WTC11 (cell line): ENCODE measurements at regions not wholly inside any gene's neighbourhood (a gene's known extent, or its start where the extent isn't known, plus 50 kb on each side); places are given as distances from the start of the nearest gene placed in this dataset.

Experiments used
- ATAC-seq: fragments of 200-7000 bp; cut with Tn5 transposase; 2 replicates; pipeline ENCODE4 v1.10.0; 2021; ENCODE audit warnings: mild to moderate bottlenecking, moderate library complexity
- CTCF ChIA-PET: fragments of 300-600 bp; sonication (Branson Sonifier 250); formaldehyde crosslinking; loops from one replicate; lab custom pipeline; 2021; ENCODE audit warnings: antibody characterized with exemption; lab: Charles Lee
- POLR2A ChIA-PET: fragments of 350-600 bp; sonication (Branson Sonifier 250); formaldehyde crosslinking; loops from one replicate; lab custom pipeline; 2021; ENCODE audit warnings: antibody characterized with exemption; lab: Charles Lee
- DNase-seq: peaks from one replicate; pipeline ENCODE4 v3.0.0; 2021; ENCODE audit warnings: low spot score
- H3K27ac Mint-ChIP-seq: 2 replicates; pipeline ENCODE4 v1.8.0; 2021; ENCODE audit warnings: mixed read lengths
- H3K27me3 Mint-ChIP-seq: 2 replicates; pipeline ENCODE4 v1.8.0; 2021; ENCODE audit warnings: low read depth, mild to moderate bottlenecking, moderate library complexity, mixed read lengths
- H3K36me3 Mint-ChIP-seq: 2 replicates; pipeline ENCODE4 v1.8.0; 2021; ENCODE audit warnings: mixed read lengths
- H3K4me1 Mint-ChIP-seq: 2 replicates; pipeline ENCODE4 v1.8.0; 2022; ENCODE audit warnings: mixed read lengths
- H3K4me3 Mint-ChIP-seq: 2 replicates; pipeline ENCODE4 v1.8.0; 2021; ENCODE audit warnings: mild to moderate bottlenecking, moderate library complexity, mixed read lengths
- H3K9me3 Mint-ChIP-seq: 2 replicates; pipeline ENCODE4 v1.8.0; 2021; ENCODE audit warnings: mixed read lengths
- ATF1 ChIP-seq: sonication (generic); formaldehyde crosslinking; IDR thresholded peaks from 2 replicates; pipeline ENCODE4 v1.8.1; 2023; ENCODE audit warnings: mild to moderate bottlenecking, moderate library complexity, missing genetic modification reagents
- CREB1 ChIP-seq: sonication (generic); formaldehyde crosslinking; IDR thresholded peaks from 2 replicates; pipeline ENCODE4 v1.8.0; 2023; ENCODE audit warnings: mild to moderate bottlenecking, missing genetic modification reagents
- CTCF ChIP-seq: fragments of 200-600 bp; IDR thresholded peaks from 2 replicates; pipeline ENCODE4 v1.8.0; 2022; ENCODE audit warnings: antibody characterized with exemption
- ELF4 ChIP-seq: sonication (generic); formaldehyde crosslinking; IDR thresholded peaks from 2 replicates; pipeline ENCODE4 v1.8.1; 2022; ENCODE audit warnings: low read depth, mild to moderate bottlenecking, moderate library complexity, missing genetic modification reagents
- KAT7 ChIP-seq: sonication (generic); formaldehyde crosslinking; IDR thresholded peaks from 2 replicates; pipeline ENCODE4 v1.8.1; 2023; ENCODE audit warnings: missing genetic modification reagents, mild to moderate bottlenecking, borderline replicate concordance
- NFE2L1 ChIP-seq: sonication (generic); formaldehyde crosslinking; IDR thresholded peaks from 2 replicates; pipeline ENCODE4 v1.8.1; 2023; ENCODE audit warnings: missing genetic modification reagents
- NR1H2 ChIP-seq: sonication (generic); formaldehyde crosslinking; IDR thresholded peaks from 2 replicates; pipeline ENCODE4 v1.9.0; 2021; ENCODE audit warnings: mild to moderate bottlenecking, moderate library complexity, missing genetic modification reagents
- NR3C1 ChIP-seq: sonication (generic); formaldehyde crosslinking; conservative IDR thresholded peaks from 2 replicates; pipeline ENCODE4 v1.8.1; 2023; ENCODE audit warnings: low read depth, mild to moderate bottlenecking, missing genetic modification reagents
- PREB ChIP-seq: sonication (generic); formaldehyde crosslinking; IDR thresholded peaks from 2 replicates; pipeline ENCODE4 v1.8.1; 2022; ENCODE audit warnings: mild to moderate bottlenecking, missing genetic modification reagents, moderate library complexity, borderline replicate concordance
- SOX15 ChIP-seq: fragments of 250-450 bp; sonication (Bioruptor Pico); IDR thresholded peaks from 2 replicates; pipeline ENCODE4 v1.9.0; 2021; ENCODE audit warnings: mild to moderate bottlenecking
- TEAD1 ChIP-seq: sonication (generic); formaldehyde crosslinking; IDR thresholded peaks from 2 replicates; pipeline ENCODE4 v1.8.0; 2022; ENCODE audit warnings: mild to moderate bottlenecking, missing genetic modification reagents
- TEAD4 ChIP-seq: sonication (generic); formaldehyde crosslinking; IDR thresholded peaks from 2 replicates; pipeline ENCODE4 v1.8.0; 2022; ENCODE audit warnings: mild to moderate bottlenecking, missing genetic modification reagents
- ZNF121 ChIP-seq: sonication (generic); formaldehyde crosslinking; IDR thresholded peaks from 2 replicates; pipeline ENCODE4 v1.8.0; 2023; ENCODE audit warnings: missing genetic modification reagents
- ZNF232 ChIP-seq: sonication (generic); formaldehyde crosslinking; IDR thresholded peaks from 2 replicates; pipeline ENCODE4 v1.8.0; 2022; ENCODE audit warnings: mild to moderate bottlenecking, missing genetic modification reagents
- TF ChIP-seq, protein P1 (sequence below): sonication (generic); formaldehyde crosslinking; IDR thresholded peaks from 2 replicates; pipeline ENCODE4 v1.8.0; 2022; ENCODE audit warnings: mild to moderate bottlenecking, missing genetic modification reagents
- TF ChIP-seq, protein P2 (sequence below): fragments of 250-450 bp; sonication (Bioruptor Pico); IDR thresholded peaks from 2 replicates; pipeline ENCODE4 v1.8.0; 2021; ENCODE audit warnings: mild to moderate bottlenecking
- TF ChIP-seq, protein P3 (sequence below): sonication (generic); formaldehyde crosslinking; IDR thresholded peaks from 2 replicates; pipeline ENCODE4 v1.8.0; 2023; ENCODE audit warnings: missing genetic modification reagents, mild to moderate bottlenecking, borderline replicate concordance
- TF ChIP-seq, protein P4 (sequence below): fragments of 250-450 bp; sonication (Bioruptor Pico); IDR thresholded peaks from 2 replicates; pipeline ENCODE4 v1.9.0; 2021; ENCODE audit warnings: mild to moderate bottlenecking

DNA sequence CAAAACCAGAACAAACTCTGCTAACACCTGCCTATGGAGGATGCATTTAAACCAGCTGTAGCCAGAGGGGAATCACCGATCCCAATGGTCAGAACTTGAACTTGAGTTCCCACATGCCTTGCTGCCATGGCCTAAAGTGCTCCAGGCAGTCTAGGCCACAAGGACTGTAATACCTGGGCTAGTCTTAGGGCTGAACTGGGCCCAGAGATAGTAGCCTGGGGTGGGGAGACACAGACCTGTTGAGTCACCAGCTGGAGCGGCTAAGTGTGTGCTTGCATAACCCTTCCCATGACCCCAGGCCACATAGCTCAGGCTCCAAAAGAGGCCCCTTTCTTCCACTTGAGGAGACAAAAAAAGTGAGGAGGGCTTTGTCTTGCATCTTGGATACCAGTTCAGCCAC is 515.0 kb upstream of the DDX18 start:
- no peak overlapping the region for H3K4me3 Mint-ChIP-seq
- H3K27ac Mint-ChIP-seq, result no peak overlapping the region
- ChIA-PET POLR2A (no interaction called here), CTCF (no interaction called here)
- ATAC-seq (no peak), DNase-seq (no peak)
- no peaks in the 10 kb centered on the region for H3K4me1 Mint-ChIP-seq
- no peaks in the 10 kb centered on the region for H3K36me3 Mint-ChIP-seq
- peaks cover 83% of the 10 kb centered on the region for H3K27me3 Mint-ChIP-seq
- no peak for TF ChIP-seq ZNF121 (CRISPR knock-in tag)
- H3K9me3 Mint-ChIP-seq, result peaks cover 9% of the 10 kb centered on the region

DNA sequence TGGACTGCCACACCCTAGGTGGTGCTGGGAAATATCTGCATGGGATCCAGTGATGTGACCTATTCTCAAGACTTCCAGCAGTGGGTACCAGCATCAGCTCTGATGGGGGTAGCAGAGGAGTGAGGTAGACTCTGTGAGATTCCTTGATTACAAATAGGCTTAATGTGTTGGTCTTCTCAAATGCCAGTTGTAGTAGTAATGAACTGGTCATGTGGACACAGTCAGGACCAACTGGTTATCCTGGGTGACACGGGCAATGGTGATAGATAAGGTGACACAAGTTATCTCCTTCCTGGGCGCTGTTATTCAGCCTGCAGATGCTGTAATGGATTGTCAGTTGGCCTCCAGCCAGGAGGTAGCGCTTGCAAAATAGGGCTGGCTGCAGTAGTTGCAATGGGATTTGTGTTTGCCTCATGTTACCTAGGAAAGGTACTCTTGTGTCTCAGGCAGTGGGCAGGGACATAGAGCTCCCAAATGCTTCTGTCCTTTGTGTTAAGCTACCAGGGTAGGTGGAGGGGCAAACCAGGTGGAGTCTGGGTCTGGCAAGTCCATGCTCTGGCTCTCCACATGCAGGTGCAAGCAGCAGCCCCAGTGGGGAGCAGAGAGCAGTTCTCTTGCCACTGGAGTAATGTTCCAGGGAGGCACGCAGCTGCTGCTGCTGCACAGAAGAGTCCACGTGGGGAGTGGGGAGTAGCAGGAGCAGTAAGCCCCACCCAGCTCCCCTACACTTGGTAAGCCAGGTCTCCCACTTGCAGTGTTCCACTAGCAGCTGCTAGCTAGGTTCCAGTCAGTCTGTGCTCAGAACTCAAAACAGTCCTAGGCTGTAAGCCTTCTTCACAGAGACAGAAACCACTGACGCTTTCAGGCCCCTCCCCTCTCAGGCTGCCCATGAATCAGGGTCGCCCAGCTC is 505.4 kb upstream of the DDX18 start:
- no peak overlapping the region for H3K27ac Mint-ChIP-seq
- ATAC-seq, result no peak; the same call in 1 of the 2 replicates
- H3K4me1 Mint-ChIP-seq, result peaks cover 4% of the 10 kb centered on the region; the same call in 1 of the 2 replicates
- H3K4me3 Mint-ChIP-seq, result no peak overlapping the region
- TF ChIP-seq ELF4 (CRISPR knock-in tag) (no peak), PREB (CRISPR knock-in tag) (no peak), ZNF232 (CRISPR knock-in tag) (no peak), KAT7 (CRISPR knock-in tag) (no peak), TEAD4 (CRISPR knock-in tag) (no peak), SOX15 (CRISPR knock-in tag) (no peak), NR3C1 (CRISPR knock-in tag) (no peak), NR1H2 (CRISPR knock-in tag) (no peak), TEAD1 (CRISPR knock-in tag) (no peak), CTCF (no peak), ATF1 (CRISPR knock-in tag) (no peak), NFE2L1 (no peak), CREB1 (no peak)
- TF ChIP-seq, protein P1, sequence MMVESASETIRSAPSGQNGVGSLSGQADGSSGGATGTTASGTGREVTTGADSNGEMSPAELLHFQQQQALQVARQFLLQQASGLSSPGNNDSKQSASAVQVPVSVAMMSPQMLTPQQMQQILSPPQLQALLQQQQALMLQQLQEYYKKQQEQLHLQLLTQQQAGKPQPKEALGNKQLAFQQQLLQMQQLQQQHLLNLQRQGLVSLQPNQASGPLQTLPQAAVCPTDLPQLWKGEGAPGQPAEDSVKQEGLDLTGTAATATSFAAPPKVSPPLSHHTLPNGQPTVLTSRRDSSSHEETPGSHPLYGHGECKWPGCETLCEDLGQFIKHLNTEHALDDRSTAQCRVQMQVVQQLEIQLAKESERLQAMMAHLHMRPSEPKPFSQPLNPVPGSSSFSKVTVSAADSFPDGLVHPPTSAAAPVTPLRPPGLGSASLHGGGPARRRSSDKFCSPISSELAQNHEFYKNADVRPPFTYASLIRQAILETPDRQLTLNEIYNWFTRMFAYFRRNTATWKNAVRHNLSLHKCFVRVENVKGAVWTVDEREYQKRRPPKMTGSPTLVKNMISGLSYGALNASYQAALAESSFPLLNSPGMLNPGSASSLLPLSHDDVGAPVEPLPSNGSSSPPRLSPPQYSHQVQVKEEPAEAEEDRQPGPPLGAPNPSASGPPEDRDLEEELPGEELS, result no peak
- TF ChIP-seq, protein P2, sequence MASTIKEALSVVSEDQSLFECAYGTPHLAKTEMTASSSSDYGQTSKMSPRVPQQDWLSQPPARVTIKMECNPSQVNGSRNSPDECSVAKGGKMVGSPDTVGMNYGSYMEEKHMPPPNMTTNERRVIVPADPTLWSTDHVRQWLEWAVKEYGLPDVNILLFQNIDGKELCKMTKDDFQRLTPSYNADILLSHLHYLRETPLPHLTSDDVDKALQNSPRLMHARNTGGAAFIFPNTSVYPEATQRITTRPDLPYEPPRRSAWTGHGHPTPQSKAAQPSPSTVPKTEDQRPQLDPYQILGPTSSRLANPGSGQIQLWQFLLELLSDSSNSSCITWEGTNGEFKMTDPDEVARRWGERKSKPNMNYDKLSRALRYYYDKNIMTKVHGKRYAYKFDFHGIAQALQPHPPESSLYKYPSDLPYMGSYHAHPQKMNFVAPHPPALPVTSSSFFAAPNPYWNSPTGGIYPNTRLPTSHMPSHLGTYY, result no peak
- H3K36me3 Mint-ChIP-seq, result no peaks in the 10 kb centered on the region
- peaks cover 21% of the 10 kb centered on the region for H3K27me3 Mint-ChIP-seq
- H3K9me3 Mint-ChIP-seq, result no peaks in the 10 kb centered on the region
- ChIA-PET CTCF (no interaction called here), POLR2A (no interaction called here)
- DNase-seq, result no peak

- no peak for DNase-seq
- CTCF ChIA-PET, result no interaction called here
- no peaks in the 10 kb centered on the region for H3K9me3 Mint-ChIP-seq
- H3K4me1 Mint-ChIP-seq, result peaks cover 18% of the 10 kb centered on the region
- no peaks in the 10 kb centered on the region for H3K36me3 Mint-ChIP-seq
- TF ChIP-seq, protein P3, sequence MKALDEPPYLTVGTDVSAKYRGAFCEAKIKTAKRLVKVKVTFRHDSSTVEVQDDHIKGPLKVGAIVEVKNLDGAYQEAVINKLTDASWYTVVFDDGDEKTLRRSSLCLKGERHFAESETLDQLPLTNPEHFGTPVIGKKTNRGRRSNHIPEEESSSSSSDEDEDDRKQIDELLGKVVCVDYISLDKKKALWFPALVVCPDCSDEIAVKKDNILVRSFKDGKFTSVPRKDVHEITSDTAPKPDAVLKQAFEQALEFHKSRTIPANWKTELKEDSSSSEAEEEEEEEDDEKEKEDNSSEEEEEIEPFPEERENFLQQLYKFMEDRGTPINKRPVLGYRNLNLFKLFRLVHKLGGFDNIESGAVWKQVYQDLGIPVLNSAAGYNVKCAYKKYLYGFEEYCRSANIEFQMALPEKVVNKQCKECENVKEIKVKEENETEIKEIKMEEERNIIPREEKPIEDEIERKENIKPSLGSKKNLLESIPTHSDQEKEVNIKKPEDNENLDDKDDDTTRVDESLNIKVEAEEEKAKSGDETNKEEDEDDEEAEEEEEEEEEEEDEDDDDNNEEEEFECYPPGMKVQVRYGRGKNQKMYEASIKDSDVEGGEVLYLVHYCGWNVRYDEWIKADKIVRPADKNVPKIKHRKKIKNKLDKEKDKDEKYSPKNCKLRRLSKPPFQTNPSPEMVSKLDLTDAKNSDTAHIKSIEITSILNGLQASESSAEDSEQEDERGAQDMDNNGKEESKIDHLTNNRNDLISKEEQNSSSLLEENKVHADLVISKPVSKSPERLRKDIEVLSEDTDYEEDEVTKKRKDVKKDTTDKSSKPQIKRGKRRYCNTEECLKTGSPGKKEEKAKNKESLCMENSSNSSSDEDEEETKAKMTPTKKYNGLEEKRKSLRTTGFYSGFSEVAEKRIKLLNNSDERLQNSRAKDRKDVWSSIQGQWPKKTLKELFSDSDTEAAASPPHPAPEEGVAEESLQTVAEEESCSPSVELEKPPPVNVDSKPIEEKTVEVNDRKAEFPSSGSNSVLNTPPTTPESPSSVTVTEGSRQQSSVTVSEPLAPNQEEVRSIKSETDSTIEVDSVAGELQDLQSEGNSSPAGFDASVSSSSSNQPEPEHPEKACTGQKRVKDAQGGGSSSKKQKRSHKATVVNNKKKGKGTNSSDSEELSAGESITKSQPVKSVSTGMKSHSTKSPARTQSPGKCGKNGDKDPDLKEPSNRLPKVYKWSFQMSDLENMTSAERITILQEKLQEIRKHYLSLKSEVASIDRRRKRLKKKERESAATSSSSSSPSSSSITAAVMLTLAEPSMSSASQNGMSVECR (CRISPR knock-in tag), result no peak
- TF ChIP-seq, protein P4, sequence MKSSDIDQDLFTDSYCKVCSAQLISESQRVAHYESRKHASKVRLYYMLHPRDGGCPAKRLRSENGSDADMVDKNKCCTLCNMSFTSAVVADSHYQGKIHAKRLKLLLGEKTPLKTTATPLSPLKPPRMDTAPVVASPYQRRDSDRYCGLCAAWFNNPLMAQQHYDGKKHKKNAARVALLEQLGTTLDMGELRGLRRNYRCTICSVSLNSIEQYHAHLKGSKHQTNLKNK, result no peak
- TF ChIP-seq, all 79 proteins: peak for 0
- POLR2A ChIA-PET, result no interaction called here
- H3K27ac Mint-ChIP-seq, result no peak overlapping the region
- H3K4me3 Mint-ChIP-seq, result no peak overlapping the region
- ATAC-seq, result no peak
- H3K27me3 Mint-ChIP-seq, result no peaks in the 10 kb centered on the region
These were observed 492.7 kb upstream of the DDX18 start for GRCh38 chr2:117321816-117322215.
